ENCODE measurements at regions not wholly inside any gene's neighbourhood (a gene's known extent, or its start where the extent isn't known, plus 50 kb on each side); places are given as distances from the start of the nearest gene placed in this dataset.
"Not testable (repeated sequence)": the region's sequence is repeated elsewhere in the genome, so short reads cannot be mapped to it uniquely, and the experiment has no call there.

DNA sequence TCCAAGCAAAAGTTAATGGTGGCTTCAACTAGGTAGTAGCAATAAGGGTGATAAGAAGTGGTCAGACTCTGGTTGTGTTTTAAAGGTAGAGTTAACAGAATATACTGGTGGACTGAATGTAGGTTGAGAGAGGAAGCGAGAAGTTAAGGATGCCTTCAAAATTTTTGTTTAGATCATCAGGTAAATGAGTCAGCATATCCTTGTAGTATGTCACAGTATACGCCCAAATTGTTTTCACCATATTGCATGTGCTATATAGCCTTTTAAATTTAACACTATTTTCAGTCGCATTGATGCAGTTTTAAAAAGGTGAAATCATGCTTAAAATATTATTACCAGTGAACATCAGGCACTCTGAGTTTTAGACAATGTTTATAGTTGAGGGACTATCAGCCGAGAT is 74.6 kb downstream of the RBM11 start:
- Histone ChIP-seq H3K4me3 (no peak overlapping the region), H3K36me3 (no peaks in the 10 kb centered on the region), H3K9me3 (no peaks in the 10 kb centered on the region), H3K27ac (no peak overlapping the region), H3K4me1 (no peaks in the 10 kb centered on the region), H3K27me3 (no peaks in the 10 kb centered on the region)
- TF ChIP-seq, protein P1, sequence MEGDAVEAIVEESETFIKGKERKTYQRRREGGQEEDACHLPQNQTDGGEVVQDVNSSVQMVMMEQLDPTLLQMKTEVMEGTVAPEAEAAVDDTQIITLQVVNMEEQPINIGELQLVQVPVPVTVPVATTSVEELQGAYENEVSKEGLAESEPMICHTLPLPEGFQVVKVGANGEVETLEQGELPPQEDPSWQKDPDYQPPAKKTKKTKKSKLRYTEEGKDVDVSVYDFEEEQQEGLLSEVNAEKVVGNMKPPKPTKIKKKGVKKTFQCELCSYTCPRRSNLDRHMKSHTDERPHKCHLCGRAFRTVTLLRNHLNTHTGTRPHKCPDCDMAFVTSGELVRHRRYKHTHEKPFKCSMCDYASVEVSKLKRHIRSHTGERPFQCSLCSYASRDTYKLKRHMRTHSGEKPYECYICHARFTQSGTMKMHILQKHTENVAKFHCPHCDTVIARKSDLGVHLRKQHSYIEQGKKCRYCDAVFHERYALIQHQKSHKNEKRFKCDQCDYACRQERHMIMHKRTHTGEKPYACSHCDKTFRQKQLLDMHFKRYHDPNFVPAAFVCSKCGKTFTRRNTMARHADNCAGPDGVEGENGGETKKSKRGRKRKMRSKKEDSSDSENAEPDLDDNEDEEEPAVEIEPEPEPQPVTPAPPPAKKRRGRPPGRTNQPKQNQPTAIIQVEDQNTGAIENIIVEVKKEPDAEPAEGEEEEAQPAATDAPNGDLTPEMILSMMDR (IDR thresholded peaks at IDR 0.05), result no peak
- intact Hi-C loops (cut with DNase I), result no loop called here
- DNase-seq (no peak), ATAC-seq (no peak)

DNA sequence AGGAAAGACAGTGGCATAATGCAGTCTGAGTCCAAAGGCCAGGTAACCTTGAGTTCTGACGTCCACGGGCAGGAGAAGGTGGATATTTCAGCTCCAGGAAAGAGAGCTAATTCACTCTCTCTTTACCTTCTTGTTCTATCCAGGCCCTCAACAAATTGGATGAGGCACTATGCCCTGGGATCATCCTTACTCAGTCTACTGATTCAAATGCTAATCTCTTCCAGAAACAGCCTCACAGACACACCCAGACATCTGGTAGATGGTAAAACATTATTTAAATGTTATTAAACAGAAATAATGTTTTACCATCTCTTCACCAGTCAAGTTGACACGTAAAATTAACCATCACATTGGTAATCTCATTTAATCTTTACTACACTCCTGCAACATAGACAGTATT is 73.0 kb downstream of the RBM11 start:
- TF ChIP-seq, protein P1 (IDR thresholded peaks at IDR 0.05), result no peak
- Histone ChIP-seq H3K4me1 (no peaks in the 10 kb centered on the region), H3K36me3 (no peaks in the 10 kb centered on the region), H3K27me3 (no peaks in the 10 kb centered on the region), H3K9me3 (no peaks in the 10 kb centered on the region), H3K4me3 (no peak overlapping the region), H3K27ac (no peak overlapping the region)
- no peak for ATAC-seq
- no peak for DNase-seq
- intact Hi-C loops (cut with DNase I), result no loop called here

DNA sequence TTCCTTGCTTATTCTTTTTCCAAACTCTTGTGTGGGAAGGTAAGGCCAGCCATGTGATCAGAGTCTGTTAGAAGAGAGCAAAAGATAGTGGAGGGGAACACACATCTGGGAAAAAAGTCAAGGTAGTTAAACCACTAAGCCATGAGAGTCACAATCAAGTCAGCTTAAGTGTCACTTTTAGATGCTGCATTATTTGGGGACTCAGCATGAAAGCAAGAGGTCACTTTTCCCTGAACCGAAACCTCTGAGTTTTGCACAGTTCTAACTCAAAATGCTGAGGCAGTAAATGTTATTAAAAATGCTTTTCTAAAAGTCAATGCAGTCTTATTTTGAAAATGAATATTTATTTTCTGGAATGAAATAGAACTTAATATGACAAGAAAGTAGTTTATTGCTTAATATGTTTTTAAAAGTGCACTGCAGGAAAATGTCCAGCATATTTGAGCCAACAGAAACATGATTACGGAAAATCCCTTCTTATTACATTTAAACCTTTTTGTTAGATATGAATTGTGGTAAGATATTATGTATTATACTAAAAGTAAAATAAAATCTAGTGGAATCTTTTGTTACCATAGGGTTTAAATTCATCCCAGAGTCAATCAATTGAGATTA is 69.3 kb downstream of the RBM11 start:
- Histone ChIP-seq H3K4me3 (no peak overlapping the region), H3K4me1 (no peaks in the 10 kb centered on the region), H3K36me3 (no peaks in the 10 kb centered on the region), H3K27me3 (no peaks in the 10 kb centered on the region), H3K27ac (no peak overlapping the region), H3K9me3 (no peaks in the 10 kb centered on the region)
- intact Hi-C loops (cut with DNase I), result no loop called here
- ATAC-seq (no peak), DNase-seq (no peak)
- TF ChIP-seq, protein P1 (IDR thresholded peaks at IDR 0.05), result no peak

DNA sequence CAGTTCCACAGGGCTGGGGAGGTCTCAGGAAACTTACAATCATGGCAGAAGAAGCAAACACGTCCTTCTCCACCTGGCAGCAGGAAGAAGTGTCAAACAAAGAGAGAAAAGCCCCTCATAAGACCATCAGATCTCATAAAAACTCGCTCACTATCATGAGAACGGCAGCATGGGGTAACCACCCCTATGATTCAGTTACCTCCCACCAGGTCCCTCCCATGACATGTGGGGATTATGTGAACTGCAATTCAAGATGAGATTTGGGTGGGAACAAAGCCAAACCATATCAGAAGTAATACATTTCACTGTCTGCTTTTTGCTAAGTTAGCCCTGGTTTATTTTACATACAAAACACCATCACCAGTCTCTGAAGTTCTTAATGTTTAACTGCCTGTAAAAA is 68.5 kb downstream of the RBM11 start:
- Histone ChIP-seq H3K4me1 (no peaks in the 10 kb centered on the region), H3K36me3 (no peaks in the 10 kb centered on the region), H3K9me3 (no peaks in the 10 kb centered on the region), H3K4me3 (no peak overlapping the region), H3K27me3 (no peaks in the 10 kb centered on the region), H3K27ac (no peak overlapping the region)
- no peak for ATAC-seq
- TF ChIP-seq, protein P1 (IDR thresholded peaks at IDR 0.05), result no peak
- DNase-seq, result no peak
- intact Hi-C loops (cut with DNase I), result no loop called here

DNA sequence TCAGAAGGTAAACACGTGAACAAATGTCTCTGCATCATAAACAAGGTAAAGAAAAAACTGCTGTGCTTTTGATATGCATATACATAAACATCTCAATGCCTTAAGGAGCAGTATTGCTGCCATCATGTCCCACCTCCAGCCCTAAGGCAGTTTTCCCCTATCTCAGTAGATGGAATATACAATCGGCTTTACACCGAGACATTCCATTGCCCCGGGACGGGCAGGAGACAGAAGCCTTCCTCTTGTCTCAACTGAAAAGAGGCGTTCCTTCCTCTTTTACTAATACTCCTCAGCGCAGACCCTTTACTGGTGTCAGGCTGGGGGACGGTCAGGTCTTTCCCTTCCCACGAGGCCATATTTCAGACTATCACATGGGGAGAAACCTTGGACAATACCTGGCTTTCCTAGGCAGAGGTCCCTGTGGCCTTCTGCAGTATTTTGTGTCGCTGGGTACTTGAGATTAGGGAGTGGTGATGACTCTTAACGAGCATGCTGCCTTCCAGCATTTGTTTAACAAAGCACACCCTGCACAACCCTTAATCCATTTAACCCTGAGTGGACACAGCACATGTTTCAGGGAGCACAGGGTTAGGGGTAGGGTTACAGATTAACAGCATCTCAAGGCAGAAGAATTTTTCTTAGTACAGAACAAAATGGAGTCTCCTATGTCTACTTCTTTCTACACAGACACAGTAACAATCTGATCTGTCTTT is 65.4 kb downstream of the RBM11 start:
- peak; percentile 14 for ATAC-seq
- H3K9me3 ChIP-seq; H3K36me3 ChIP-seq; DNase-seq; H3K4me1 ChIP-seq; H3K4me3 ChIP-seq; intact Hi-C loops (cut with DNase I); H3K27me3 ChIP-seq: not testable (repeated sequence)
- H3K27ac ChIP-seq, result peak overlapping the region in 1 of 2 donors; percentile 19

Data from left lung (tissue), 4 donors.